Thyroid gland (tissue), 4 donors: ENCODE measurements at regions not wholly inside any gene's neighbourhood (a gene's known extent, or its start where the extent isn't known, plus 50 kb on each side); places are given as distances from the start of the nearest gene placed in this dataset.

Source experiments
- CTCF ChIP-seq, 6 experiments: fragments of 200-600 bp in 3 of 6; fragments of 450-650 bp in 3 of 6; sonication (generic) in 3 of 6; IDR thresholded peaks; one replicate each; pipeline ENCODE4 v1.5.1; 2016 to 2019; ENCODE audit warnings: antibody characterized with exemption in 6 of 6, mild to moderate bottlenecking in 2 of 6, inconsistent platforms in 1 of 6, moderate library complexity in 1 of 6
- POLR2A ChIP-seq, 2 donors: fragments of 450-650 bp; IDR thresholded peaks; one replicate each; pipeline ENCODE4 v1.6.1; 2017; ENCODE audit warnings: antibody characterized with exemption in 2 of 2, mild to moderate bottlenecking in 2 of 2, moderate library complexity in 1 of 2

GRCh38 chr9:111163716-111164389, 125.6 kb upstream of the LPAR1 start:
- TF ChIP-seq CTCF (IDR thresholded peaks at IDR 0.05) = no peak
- TF ChIP-seq POLR2A (IDR thresholded peaks at IDR 0.05) = no peak
